Prostate gland (tissue), 2 donors: ENCODE measurements at regions not wholly inside any gene's neighbourhood (a gene's known extent, or its start where the extent isn't known, plus 50 kb on each side); places are given as distances from the start of the nearest gene placed in this dataset.

Experiments
- DNase-seq: peaks from one replicate; pipeline ENCODE4 v3.0.0-alpha.2; 2019; ENCODE audit warnings: low spot score
- H3K27ac ChIP-seq, 2 donors: fragments of 200-600 bp; sonication (generic); 2 replicates each; pipeline ENCODE4 v1.5.1; 2017 to 2019
- H3K27me3 ChIP-seq: fragments of 200-600 bp; sonication (generic); replicated peaks from 2 replicates; pipeline ENCODE4 v1.5.1; 2019; ENCODE audit not compliant: insufficient read depth
- H3K36me3 ChIP-seq, 2 donors: fragments of 200-600 bp; sonication (generic); 1 replicate in 1 of 2; 2 replicates in 1 of 2; pipeline versions ENCODE4 v1.5.1 to v1.8.1; 2017 to 2019
- H3K4me1 ChIP-seq: fragments of 200-600 bp; sonication (generic); replicated peaks from 2 replicates; pipeline ENCODE4 v1.5.1; 2019
- H3K4me3 ChIP-seq, 2 donors: fragments of 200-600 bp; sonication (generic); 2 replicates each; pipeline ENCODE4 v1.5.1; 2017 to 2019
- H3K9me3 ChIP-seq: fragments of 200-600 bp; sonication (generic); 2 replicates; pipeline ENCODE4 v1.5.1; 2017
- CTCF ChIP-seq, 4 experiments: fragments of 200-600 bp in 2 of 4; fragments of 450-650 bp in 2 of 4; sonication (generic) in 2 of 4; IDR thresholded peaks; 1 replicate in 3 of 4; 2 replicates in 1 of 4; pipeline ENCODE4 v1.5.1; 2016 to 2019; ENCODE audit warnings: antibody characterized with exemption in 4 of 4, mild to moderate bottlenecking in 2 of 4, moderate library complexity in 2 of 4
- POLR2A ChIP-seq: fragments of 450-650 bp; IDR thresholded peaks from one replicate; pipeline ENCODE4 v1.6.1; 2016; ENCODE audit warnings: antibody characterized with exemption, mild to moderate bottlenecking
- POLR2AphosphoS5 ChIP-seq: sonication (generic); formaldehyde crosslinking; IDR thresholded peaks from one replicate; pipeline ENCODE4 v1.6.1; 2017; ENCODE audit warnings: antibody characterized with exemption
- WGBS: methylation state at CpG from one replicate; pipeline ENCODE4 v1.1.5; 2018; 5-methylcytosine and 5-hydroxymethylcytosine counted together
- intact Hi-C: fragments of 100-400 bp; cut with DNase I; formaldehyde crosslinking; loops from one replicate; pipeline ENCODE4 v1.14.2; 2022

- no peak overlapping the region for H3K4me3 ChIP-seq
- H3K9me3 ChIP-seq, result no peaks in the 10 kb centered on the region
- H3K27me3 ChIP-seq, result no peaks in the 10 kb centered on the region
- intact Hi-C loops, result no loop called here
- no peaks in the 10 kb centered on the region for H3K36me3 ChIP-seq
- no peak overlapping the region for H3K27ac ChIP-seq
- H3K4me1 ChIP-seq, result no peaks in the 10 kb centered on the region
- TF ChIP-seq POLR2A (no peak), CTCF (IDR thresholded peaks at IDR 0.05) (no peak), POLR2AphosphoS5 (no peak)
- DNase-seq, result no peak
- 56% methylated on average over 7 of the region's 7 CpGs for WGBS
These were observed 121.1 kb downstream of the PDCD6IP start for GRCh38 chr3:33919312-33920120.

- intact Hi-C loops, result no loop called here
- WGBS, result 93% methylated on average over 4 of the region's 4 CpGs
These were observed 122.1 kb downstream of the PDCD6IP start for GRCh38 chr3:33920511-33920910.

GRCh38 chr3:33921608-33922007, 123.2 kb downstream of the PDCD6IP start:
- DNase-seq, result no peak
- WGBS, result 93% methylated on average over 2 of the region's 2 CpGs
- H3K36me3 ChIP-seq, result no peaks in the 10 kb centered on the region
- H3K27me3 ChIP-seq, result no peaks in the 10 kb centered on the region
- H3K9me3 ChIP-seq, result no peaks in the 10 kb centered on the region
- intact Hi-C loops, result no loop called here
- no peak overlapping the region for H3K4me3 ChIP-seq
- no peaks in the 10 kb centered on the region for H3K4me1 ChIP-seq
- TF ChIP-seq POLR2A (no peak), POLR2AphosphoS5 (no peak), CTCF (IDR thresholded peaks at IDR 0.05) (no peak)
- no peak overlapping the region for H3K27ac ChIP-seq

More at GRCh38 chr3:33920511-33920910, 122.1 kb downstream of the PDCD6IP start:
- Histone ChIP-seq H3K4me1 (no peaks in the 10 kb centered on the region), H3K4me3 (no peak overlapping the region), H3K27ac (no peak overlapping the region), H3K27me3 (no peaks in the 10 kb centered on the region), H3K36me3 (no peaks in the 10 kb centered on the region), H3K9me3 (no peaks in the 10 kb centered on the region)
- no peak for DNase-seq
- TF ChIP-seq POLR2A (no peak), POLR2AphosphoS5 (no peak), CTCF (IDR thresholded peaks at IDR 0.05) (no peak)

- H3K27ac ChIP-seq, result no peak overlapping the region
- no peaks in the 10 kb centered on the region for H3K4me1 ChIP-seq
- DNase-seq, result no peak
- H3K4me3 ChIP-seq, result no peak overlapping the region
- no peaks in the 10 kb centered on the region for H3K36me3 ChIP-seq
- no peaks in the 10 kb centered on the region for H3K9me3 ChIP-seq
- WGBS, result 94% methylated on average over 3 of the region's 3 CpGs
- H3K27me3 ChIP-seq, result no peaks in the 10 kb centered on the region
- intact Hi-C loops, result no loop called here
- TF ChIP-seq POLR2AphosphoS5 (no peak), POLR2A (no peak), CTCF (IDR thresholded peaks at IDR 0.05) (no peak)
These were observed 128.7 kb downstream of the PDCD6IP start for GRCh38 chr3:33926998-33927605.

GRCh38 chr3:33929813-33930212, 131.4 kb downstream of the PDCD6IP start:
- TF ChIP-seq CTCF (IDR thresholded peaks at IDR 0.05) (no peak), POLR2A (no peak), POLR2AphosphoS5 (no peak)
- Histone ChIP-seq H3K9me3 (no peaks in the 10 kb centered on the region), H3K4me3 (no peak overlapping the region), H3K27me3 (no peaks in the 10 kb centered on the region), H3K4me1 (no peaks in the 10 kb centered on the region), H3K27ac (no peak overlapping the region), H3K36me3 (no peaks in the 10 kb centered on the region)
- no peak for DNase-seq
- intact Hi-C loops, result no loop called here
- 69% methylated on average over 2 of the region's 2 CpGs for WGBS
